Hematopoietic multipotent progenitor cell treated with erythropoietin and hydrocortisone succinate and interleukin-3 and kit ligand, for 17 days (in vitro differentiated cells): ENCODE measurements at regions not wholly inside any gene's neighbourhood (a gene's known extent, or its start where the extent isn't known, plus 50 kb on each side); places are given as distances from the start of the nearest gene placed in this dataset.

ENCODE experiments used
- DNase-seq: peaks from one replicate; pipeline ENCODE4 v3.0.0-alpha.2; 2015; ENCODE audit warnings: low spot score

- no peak for DNase-seq
Observed at GRCh38 chr1:117803318-117803717, 126.1 kb downstream of the GDAP2 start.

- no peak for DNase-seq
Observed at GRCh38 chr1:117809764-117810163, 119.7 kb downstream of the GDAP2 start.

GRCh38 chr1:117810553-117810952, 118.9 kb downstream of the GDAP2 start:
- no peak for DNase-seq

GRCh38 chr1:117812869-117813511, 116.4 kb downstream of the GDAP2 start:
- DNase-seq = no peak
